Heart right ventricle (tissue), 16 donors: ENCODE measurements at regions not wholly inside any gene's neighbourhood (a gene's known extent, or its start where the extent isn't known, plus 50 kb on each side); places are given as distances from the start of the nearest gene placed in this dataset.
A peak's percentile ranks its signal among the peaks of the same experiment; 100 is the strongest.
"Not testable (repeated sequence)": the region's sequence is repeated elsewhere in the genome, so short reads cannot be mapped to it uniquely, and the experiment has no call there.

ENCODE experiments used
- ATAC-seq, 8 donors: fragments of 200-7000 bp; cut with Tn5 transposase; one replicate each; pipeline ENCODE4 v1.9.1; 2020; ENCODE audit warnings: mild to moderate bottlenecking in 8 of 8, moderate library complexity in 8 of 8, moderate number of reproducible peaks in 1 of 8
- DNase-seq, 2 donors: peaks; one replicate each; pipeline ENCODE4 v3.0.0-alpha.2; 2020
- H3K27ac ChIP-seq, 10 donors: fragments of 200-600 bp; sonication (generic) in 2 of 10; one replicate each; pipeline versions ENCODE4 v1.5.0 to v1.8.0; 2020 to 2022; ENCODE audit warnings: mild to moderate bottlenecking in 3 of 10
- H3K27me3 ChIP-seq, 7 donors: fragments of 200-600 bp; one replicate each; pipeline ENCODE4 v1.8.0; 2021 to 2022; ENCODE audit warnings: mild to moderate bottlenecking in 2 of 7
- H3K36me3 ChIP-seq, 9 donors: fragments of 200-600 bp; sonication (generic) in 1 of 9; one replicate each; pipeline versions ENCODE4 v1.5.0 to v1.8.0; 2020 to 2022; ENCODE audit warnings: mild to moderate bottlenecking in 2 of 9
- H3K4me1 ChIP-seq, 9 donors: fragments of 200-600 bp; sonication (generic) in 1 of 9; one replicate each; pipeline versions ENCODE4 v1.5.0 to v1.8.0; 2020 to 2022; ENCODE audit warnings: mild to moderate bottlenecking in 4 of 9
- H3K4me3 ChIP-seq, 10 donors: fragments of 200-600 bp; sonication (generic) in 2 of 10; one replicate each; pipeline versions ENCODE4 v1.5.0 to v1.8.0; 2020 to 2022; ENCODE audit warnings: mild to moderate bottlenecking in 7 of 10, moderate library complexity in 2 of 10
- H3K9me3 ChIP-seq, 11 donors: fragments of 200-600 bp in 10 of 11; sonication (generic) in 2 of 11; one replicate each; pipeline versions ENCODE4 v1.5.0 to v1.8.0; 2013 to 2022; ENCODE audit warnings: mild to moderate bottlenecking in 2 of 11, control low read depth in 1 of 11, moderate library complexity in 1 of 11
- WGBS, 2 donors: extraction: QIAGEN DNeasy Blood & Tissue Kit; methylation state at CpG; one replicate each; pipeline ENCODE4 v1.1.7; 2013; ENCODE audit warnings: inconsistent platforms in 1 of 2; 5-methylcytosine and 5-hydroxymethylcytosine counted together
- intact Hi-C, 10 donors: fragments of 100-400 bp; cut with DNase I; formaldehyde crosslinking; loops; one replicate each; pipeline versions ENCODE4 v1.11.1 to v1.14.2; 2022
- TF ChIP-seq, protein P1 (sequence below), 9 donors: fragments of 200-600 bp; sonication (generic) in 2 of 9; IDR thresholded peaks; one replicate each; pipeline versions ENCODE4 v1.5.0 to v1.8.0; 2021 to 2022; ENCODE audit warnings: antibody characterized with exemption in 9 of 9, mild to moderate bottlenecking in 5 of 9, moderate library complexity in 1 of 9
- donor health status: Arrhythmogenic right ventricular cardiomyopathy.
- donor health status: ischemic (EF 13 %, LVEDD 7.1; RV severe dilation, severe dysfunction).
- donor health status: healthy with polysubstance abuse.
- donor health status: DM: no; HTN: yes; CAD: no.
- donor health status: DM: no; HTN: no; CAD: no.
- donor health status: ischemic (EF 25% LVEDD 6.9; RV normal size, moderate dysfunction).
- donor health status: ischemic (EF 25% LVEDD 5.7; RV mildly dilated, moderate dysfunction).
- donor health status: healthy.
- donor health status: DM: yes; HTN: yes; CAD: no.
- donor health status: Ischemic cardiomyopathy.
- donor health status: ischemic (EF 35%, LVEDD 5.7; RV mildly dilated, moderate dysfunction).
- donor health status: nonischemic (EF 11% LVEDD 7.7; RV severe dilation, severe dysfunction).
- donor health status: DM: yes; HTN: yes; CAD: no.
- donor health status: PGD.
- donor health status: ischemic (EF 29% LVEDD 5.4; RV normal size, mild dysfunction).
- donor health status: nonischemic (EF 23%, LVEDD 6.1; RV moderate dilation, normal function).

- 31 to 44% methylated on average over 4 of the region's 4 CpGs for WGBS, 2 donors
- ATAC-seq (peak in 1 of 8 donors; percentile 52), DNase-seq (no peak)
- TF ChIP-seq, protein P1, sequence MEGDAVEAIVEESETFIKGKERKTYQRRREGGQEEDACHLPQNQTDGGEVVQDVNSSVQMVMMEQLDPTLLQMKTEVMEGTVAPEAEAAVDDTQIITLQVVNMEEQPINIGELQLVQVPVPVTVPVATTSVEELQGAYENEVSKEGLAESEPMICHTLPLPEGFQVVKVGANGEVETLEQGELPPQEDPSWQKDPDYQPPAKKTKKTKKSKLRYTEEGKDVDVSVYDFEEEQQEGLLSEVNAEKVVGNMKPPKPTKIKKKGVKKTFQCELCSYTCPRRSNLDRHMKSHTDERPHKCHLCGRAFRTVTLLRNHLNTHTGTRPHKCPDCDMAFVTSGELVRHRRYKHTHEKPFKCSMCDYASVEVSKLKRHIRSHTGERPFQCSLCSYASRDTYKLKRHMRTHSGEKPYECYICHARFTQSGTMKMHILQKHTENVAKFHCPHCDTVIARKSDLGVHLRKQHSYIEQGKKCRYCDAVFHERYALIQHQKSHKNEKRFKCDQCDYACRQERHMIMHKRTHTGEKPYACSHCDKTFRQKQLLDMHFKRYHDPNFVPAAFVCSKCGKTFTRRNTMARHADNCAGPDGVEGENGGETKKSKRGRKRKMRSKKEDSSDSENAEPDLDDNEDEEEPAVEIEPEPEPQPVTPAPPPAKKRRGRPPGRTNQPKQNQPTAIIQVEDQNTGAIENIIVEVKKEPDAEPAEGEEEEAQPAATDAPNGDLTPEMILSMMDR (IDR thresholded peaks at IDR 0.05): no peak
- H3K4me3 ChIP-seq: no peak overlapping the region
- peaks cover 0 to 17% (median 7%) of the 10 kb centered on the region in 11 donors for H3K9me3 ChIP-seq
- no peak overlapping the region for H3K27ac ChIP-seq
- intact Hi-C loops: no loop called here
- no peaks in the 10 kb centered on the region for H3K4me1 ChIP-seq
- H3K27me3 ChIP-seq: no peaks in the 10 kb centered on the region
- no peaks in the 10 kb centered on the region for H3K36me3 ChIP-seq
Measured at GRCh38 chr14:87617079-87617478, 375.9 kb downstream of the GALC start.

DNA sequence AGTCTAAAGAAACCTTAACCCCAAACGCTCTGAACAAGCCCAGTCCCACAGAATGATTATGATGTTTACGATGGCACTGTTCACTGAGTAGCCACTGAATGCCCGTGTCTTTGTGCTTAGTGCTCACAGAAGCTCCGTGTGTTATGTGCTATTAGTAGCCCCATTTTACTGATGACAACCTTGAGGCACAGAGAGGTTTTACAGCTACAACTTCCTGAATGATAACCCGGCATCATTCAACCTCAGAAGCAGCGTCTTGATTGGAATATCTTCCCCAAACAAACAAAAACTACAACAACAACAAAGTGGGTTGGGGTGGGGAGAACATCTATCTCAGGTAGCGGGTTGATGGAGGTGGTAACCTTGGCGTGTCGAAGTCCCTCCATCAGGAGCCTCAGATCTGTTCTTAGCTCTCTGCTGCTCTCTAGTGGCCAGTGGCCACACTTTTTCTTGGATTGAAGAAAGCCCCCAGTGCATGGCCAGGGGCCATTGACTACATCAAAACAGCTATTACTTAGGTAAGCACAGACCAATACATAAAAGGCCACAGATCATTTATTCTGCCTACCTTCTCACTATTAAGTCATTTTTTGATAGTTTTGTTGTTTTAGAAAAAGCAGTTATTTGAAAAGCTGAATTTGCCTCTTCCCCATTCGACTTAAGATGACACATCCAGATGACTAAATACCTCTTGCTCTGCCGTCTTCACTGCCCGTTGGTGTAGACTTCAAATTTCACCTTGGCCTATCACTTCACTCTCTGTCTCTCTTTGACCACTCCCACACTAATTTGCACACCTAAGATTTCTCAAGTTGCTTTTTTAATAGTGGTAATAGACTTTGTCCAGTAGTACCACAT is 376.9 kb downstream of the GALC start:
- Histone ChIP-seq H3K36me3 (no peaks in the 10 kb centered on the region), H3K27me3 (no peaks in the 10 kb centered on the region), H3K9me3 (peaks cover 0 to 7% (median 1%) of the 10 kb centered on the region in 11 donors), H3K27ac (no peak overlapping the region), H3K4me3 (no peak overlapping the region), H3K4me1 (no peaks in the 10 kb centered on the region)
- 48 to 53% methylated on average over 12 of the region's 12 CpGs for WGBS, 2 donors
- peak in 2 of 8 donors; percentile 53 to 56 for ATAC-seq
- TF ChIP-seq, protein P1 (IDR thresholded peaks at IDR 0.05): peak in 8 of 9 donors; percentile 55 to 84 (median 72)
- intact Hi-C loops: no loop called here
- peak; percentile 15 to 44 for DNase-seq

GRCh38 chr14:87615047-87615446 is 377.9 kb downstream of the GALC start:
- no peak overlapping the region for H3K4me3 ChIP-seq
- ATAC-seq: no peak
- intact Hi-C loops: no loop called here
- H3K27me3 ChIP-seq: no peaks in the 10 kb centered on the region
- WGBS, 2 donors: 70 to 88% methylated on average over 3 of the region's 3 CpGs
- H3K9me3 ChIP-seq: no peaks in the 10 kb centered on the region
- TF ChIP-seq, protein P1 (IDR thresholded peaks at IDR 0.05): no peak
- H3K4me1 ChIP-seq: no peaks in the 10 kb centered on the region
- H3K36me3 ChIP-seq: no peaks in the 10 kb centered on the region
- no peak for DNase-seq
- no peak overlapping the region for H3K27ac ChIP-seq

- intact Hi-C loops: no loop called here
- no peak for ATAC-seq
- TF ChIP-seq, protein P1 (IDR thresholded peaks at IDR 0.05): no peak
Measured at GRCh38 chr14:87613881-87614280, 379.1 kb downstream of the GALC start.

GRCh38 chr14:87607056-87607455 is 385.9 kb downstream of the GALC start:
- H3K4me3 ChIP-seq, intact Hi-C loops, H3K4me1 ChIP-seq, H3K27ac ChIP-seq, H3K36me3 ChIP-seq, DNase-seq, H3K27me3 ChIP-seq, ATAC-seq: not testable (repeated sequence)
- H3K9me3 ChIP-seq: peaks cover 0 to 31% (median 6%) of the 10 kb centered on the region in 11 donors
- 61 to 70% methylated on average over 3 of the region's 3 CpGs for WGBS, 2 donors

More at GRCh38 chr14:87613881-87614280, 379.1 kb downstream of the GALC start:
- no peaks in the 10 kb centered on the region for H3K9me3 ChIP-seq
- WGBS, 2 donors: 72 to 74% methylated on average over 2 of the region's 2 CpGs
- no peak overlapping the region for H3K4me3 ChIP-seq
- no peaks in the 10 kb centered on the region for H3K27me3 ChIP-seq
- DNase-seq: no peak
- no peak overlapping the region for H3K27ac ChIP-seq
- no peaks in the 10 kb centered on the region for H3K4me1 ChIP-seq
- H3K36me3 ChIP-seq: no peaks in the 10 kb centered on the region
